Nephron progenitor cell (in vitro differentiated cells): ENCODE measurements at regions not wholly inside any gene's neighbourhood (a gene's known extent, or its start where the extent isn't known, plus 50 kb on each side); places are given as distances from the start of the nearest gene placed in this dataset.
"Not testable (repeated sequence)": the region's sequence is repeated elsewhere in the genome, so short reads cannot be mapped to it uniquely, and the experiment has no call there.

Experiments used
- DNase-seq: peaks from one replicate; pipeline ENCODE4 v3.0.0; 2021
- H3K27ac Mint-ChIP-seq: 2 replicates; pipeline ENCODE4 v1.8.0; 2021; ENCODE audit warnings: mild to moderate bottlenecking, moderate library complexity, mixed read lengths
- H3K27me3 Mint-ChIP-seq: 2 replicates; pipeline ENCODE4 v1.8.0; 2021; ENCODE audit warnings: mild to moderate bottlenecking, low read depth, mixed read lengths; ENCODE audit not compliant: poor library complexity
- H3K36me3 Mint-ChIP-seq: 2 replicates; pipeline ENCODE4 v1.8.0; 2021; ENCODE audit warnings: low read depth, mixed read lengths
- H3K4me1 Mint-ChIP-seq: 2 replicates; pipeline ENCODE4 v1.8.0; 2021; ENCODE audit warnings: mixed read lengths
- H3K4me3 Mint-ChIP-seq: 2 replicates; pipeline ENCODE4 v1.8.0; 2021; ENCODE audit warnings: mild to moderate bottlenecking, moderate library complexity, mixed read lengths
- H3K9me3 Mint-ChIP-seq: 2 replicates; pipeline ENCODE4 v1.8.0; 2021; ENCODE audit warnings: mild to moderate bottlenecking, moderate library complexity, mixed read lengths
- TF ChIP-seq, protein P1 (sequence below): fragments of 200-600 bp; sonication (generic); IDR thresholded peaks from 2 replicates; pipeline ENCODE4 v1.5.0; 2021; ENCODE audit warnings: antibody characterized with exemption

DNA sequence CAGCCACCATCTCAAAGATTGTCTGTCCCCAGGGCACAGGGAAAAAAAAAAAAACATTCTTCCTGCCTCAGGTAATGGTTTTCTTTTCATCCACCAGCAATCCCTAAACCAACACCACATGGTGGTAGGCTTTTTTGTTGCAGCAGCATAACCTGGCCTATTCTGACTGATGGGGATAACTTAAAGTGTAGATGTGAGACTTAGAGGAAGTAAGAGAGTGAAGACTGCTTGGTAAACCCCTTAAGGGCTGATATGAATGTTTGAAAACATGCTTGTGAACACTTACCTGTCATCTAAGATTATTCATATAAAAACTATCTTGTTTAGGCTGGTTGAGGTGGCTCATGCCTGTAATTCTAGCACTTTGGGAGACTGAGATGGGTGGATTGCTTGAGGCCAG is 130.2 kb upstream of the RAP1B start:
- DNase-seq, result no peak
- no peaks in the 10 kb centered on the region for H3K9me3 Mint-ChIP-seq
- no peaks in the 10 kb centered on the region for H3K4me1 Mint-ChIP-seq
- no peaks in the 10 kb centered on the region for H3K36me3 Mint-ChIP-seq
- peaks cover 5% of the 10 kb centered on the region for H3K27me3 Mint-ChIP-seq
- TF ChIP-seq, protein P1, sequence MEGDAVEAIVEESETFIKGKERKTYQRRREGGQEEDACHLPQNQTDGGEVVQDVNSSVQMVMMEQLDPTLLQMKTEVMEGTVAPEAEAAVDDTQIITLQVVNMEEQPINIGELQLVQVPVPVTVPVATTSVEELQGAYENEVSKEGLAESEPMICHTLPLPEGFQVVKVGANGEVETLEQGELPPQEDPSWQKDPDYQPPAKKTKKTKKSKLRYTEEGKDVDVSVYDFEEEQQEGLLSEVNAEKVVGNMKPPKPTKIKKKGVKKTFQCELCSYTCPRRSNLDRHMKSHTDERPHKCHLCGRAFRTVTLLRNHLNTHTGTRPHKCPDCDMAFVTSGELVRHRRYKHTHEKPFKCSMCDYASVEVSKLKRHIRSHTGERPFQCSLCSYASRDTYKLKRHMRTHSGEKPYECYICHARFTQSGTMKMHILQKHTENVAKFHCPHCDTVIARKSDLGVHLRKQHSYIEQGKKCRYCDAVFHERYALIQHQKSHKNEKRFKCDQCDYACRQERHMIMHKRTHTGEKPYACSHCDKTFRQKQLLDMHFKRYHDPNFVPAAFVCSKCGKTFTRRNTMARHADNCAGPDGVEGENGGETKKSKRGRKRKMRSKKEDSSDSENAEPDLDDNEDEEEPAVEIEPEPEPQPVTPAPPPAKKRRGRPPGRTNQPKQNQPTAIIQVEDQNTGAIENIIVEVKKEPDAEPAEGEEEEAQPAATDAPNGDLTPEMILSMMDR, result no peak
- no peak overlapping the region for H3K27ac Mint-ChIP-seq
- H3K4me3 Mint-ChIP-seq, result no peak overlapping the region

DNA sequence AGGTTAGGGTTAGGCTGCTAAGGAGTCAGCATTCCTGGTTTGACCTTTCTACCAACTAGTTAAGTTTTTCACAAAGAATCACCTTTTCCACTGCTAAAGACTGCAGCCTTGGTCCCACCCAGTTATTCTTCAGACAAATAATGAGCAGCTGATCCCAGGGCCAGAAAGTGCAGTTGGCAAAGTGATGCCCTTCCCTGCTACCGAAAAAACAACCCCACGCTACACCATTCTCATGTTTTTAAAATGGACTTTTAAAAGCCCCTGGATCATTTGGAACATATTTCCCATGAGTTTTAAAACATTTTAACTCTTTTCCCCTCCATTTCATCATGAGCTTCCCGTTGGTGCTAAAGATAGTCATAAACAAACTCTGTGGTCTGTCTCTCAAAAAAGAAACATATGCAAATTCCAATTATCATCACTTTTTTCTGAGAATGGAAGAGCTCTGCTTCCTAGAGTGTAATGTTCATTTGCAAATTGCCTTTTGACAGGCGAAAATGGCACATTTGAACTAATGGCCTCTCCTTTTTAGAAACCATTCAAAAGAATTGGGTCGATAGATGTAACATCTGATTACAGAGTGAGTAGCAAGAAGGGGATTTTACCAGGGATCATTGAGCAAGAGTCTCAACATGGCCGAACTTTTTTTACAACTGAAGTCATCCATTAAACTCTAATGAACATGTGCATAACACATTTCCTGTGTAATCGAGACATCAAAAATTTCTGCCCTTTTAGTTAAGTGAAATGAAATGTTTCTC is 129.3 kb upstream of the RAP1B start:
- Mint-ChIP-seq H3K4me1 (no peaks in the 10 kb centered on the region), H3K9me3 (no peaks in the 10 kb centered on the region), H3K27me3 (peaks cover 6% of the 10 kb centered on the region), H3K27ac (no peak overlapping the region), H3K4me3 (no peak overlapping the region), H3K36me3 (no peaks in the 10 kb centered on the region)
- DNase-seq, result no peak
- TF ChIP-seq, protein P1, result no peak

DNA sequence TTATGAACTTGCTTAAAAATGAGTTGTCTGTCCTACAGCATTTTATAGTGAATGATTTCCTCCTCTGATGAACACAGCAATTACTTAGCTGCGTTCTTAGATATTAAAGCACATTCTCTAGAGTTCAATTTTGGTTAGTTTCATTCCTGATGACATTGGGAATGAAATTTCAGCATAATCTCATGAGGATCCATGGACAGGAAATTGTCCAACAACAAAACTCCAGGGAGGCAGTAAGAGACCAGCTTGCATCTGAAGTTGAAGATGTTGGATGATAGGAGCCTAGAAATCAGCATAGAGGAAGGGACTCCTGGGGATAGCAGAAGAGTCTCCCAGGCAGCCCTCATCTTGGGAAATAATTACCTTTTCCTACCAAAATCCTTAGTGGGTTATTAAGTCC is 128.7 kb upstream of the RAP1B start:
- Mint-ChIP-seq H3K4me3 (no peak overlapping the region), H3K4me1 (no peaks in the 10 kb centered on the region), H3K27me3 (peaks cover 7% of the 10 kb centered on the region), H3K36me3 (no peaks in the 10 kb centered on the region), H3K9me3 (no peaks in the 10 kb centered on the region), H3K27ac (no peak overlapping the region)
- no peak for DNase-seq
- TF ChIP-seq, protein P1, result no peak

DNA sequence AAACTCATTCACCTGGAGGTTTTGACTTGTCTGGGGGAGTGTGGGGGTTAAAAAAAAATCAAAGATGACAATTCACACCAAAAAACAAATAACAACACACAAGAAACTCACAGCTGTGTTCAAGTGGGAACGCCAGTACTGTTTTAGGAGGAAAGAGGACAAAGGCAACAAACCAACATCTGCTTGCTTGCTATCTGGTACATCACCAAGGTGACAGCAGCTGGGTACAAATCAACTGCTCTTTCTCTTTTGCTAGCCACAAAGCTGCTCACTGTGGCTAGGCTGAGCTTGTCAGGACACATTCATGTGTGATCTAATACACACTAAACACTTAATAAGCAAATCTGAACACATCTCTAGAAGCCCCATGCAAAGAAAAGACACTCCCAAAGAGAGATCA is 128.0 kb upstream of the RAP1B start:
- H3K36me3 Mint-ChIP-seq, result no peaks in the 10 kb centered on the region
- no peak overlapping the region for H3K27ac Mint-ChIP-seq
- H3K27me3 Mint-ChIP-seq, result peaks cover 7% of the 10 kb centered on the region
- no peaks in the 10 kb centered on the region for H3K9me3 Mint-ChIP-seq
- H3K4me1 Mint-ChIP-seq, result no peaks in the 10 kb centered on the region
- no peak for DNase-seq
- TF ChIP-seq, protein P1, result no peak
- no peak overlapping the region for H3K4me3 Mint-ChIP-seq

DNA sequence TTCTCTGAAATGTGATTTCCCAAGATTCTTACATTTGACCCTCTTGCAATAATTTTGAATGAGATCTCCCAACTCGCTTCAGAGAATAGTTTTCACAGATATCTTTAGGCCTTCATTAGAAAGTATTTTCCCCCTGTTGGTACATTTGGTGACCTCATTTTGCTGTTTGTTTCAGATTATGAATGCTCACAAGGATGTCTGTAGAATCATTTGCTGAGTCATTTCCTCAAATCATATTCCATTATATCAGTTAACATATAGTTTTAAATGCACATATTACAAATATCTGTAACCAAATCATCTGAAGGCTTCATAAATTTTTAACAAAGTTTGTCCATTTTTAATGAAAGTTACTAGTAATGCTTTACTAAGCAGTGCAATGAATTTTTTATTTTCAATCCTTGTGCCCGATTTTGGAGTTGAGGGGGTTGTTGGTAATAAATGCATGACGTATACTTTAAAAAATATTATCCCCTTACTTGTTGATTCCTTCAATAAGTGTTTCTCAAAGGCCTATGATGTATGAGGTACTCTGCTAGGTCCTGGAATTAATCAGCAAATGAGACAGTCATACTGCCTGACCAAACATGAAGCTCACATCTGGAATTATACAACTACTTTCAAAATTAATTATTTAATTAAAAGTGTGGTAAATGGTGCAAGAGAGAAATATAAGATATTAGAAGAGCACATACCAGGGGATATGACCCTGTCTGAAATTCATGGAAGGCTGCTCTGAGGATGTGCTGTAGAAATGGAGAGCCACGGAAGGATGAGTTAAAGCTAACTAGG is 126.9 kb upstream of the RAP1B start:
- DNase-seq, result no peak
- no peak overlapping the region for H3K27ac Mint-ChIP-seq
- no peaks in the 10 kb centered on the region for H3K4me1 Mint-ChIP-seq
- H3K4me3 Mint-ChIP-seq, result no peak overlapping the region
- TF ChIP-seq, protein P1, result no peak
- peaks cover 7% of the 10 kb centered on the region for H3K27me3 Mint-ChIP-seq
- no peaks in the 10 kb centered on the region for H3K36me3 Mint-ChIP-seq
- H3K9me3 Mint-ChIP-seq, result no peaks in the 10 kb centered on the region

DNA sequence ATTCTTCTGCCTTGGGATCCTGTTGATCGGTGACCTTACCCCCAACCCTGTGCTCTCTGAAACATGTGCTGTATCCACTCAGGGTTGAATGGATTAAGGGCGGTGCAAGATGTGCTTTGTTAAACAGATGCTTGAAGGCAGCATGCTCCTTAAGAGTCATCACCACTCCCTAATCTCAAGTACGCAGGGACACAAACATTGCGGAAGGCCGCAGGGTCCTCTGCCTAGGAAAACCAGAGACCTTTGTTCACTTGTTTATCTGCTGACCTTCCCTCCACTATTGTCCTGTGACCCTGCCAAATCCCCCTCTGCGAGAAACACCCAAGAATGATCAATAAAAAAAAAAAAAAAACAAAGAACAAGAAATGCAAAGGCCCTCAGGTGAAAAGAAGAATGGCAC is 126.1 kb upstream of the RAP1B start:
- H3K27ac Mint-ChIP-seq, H3K4me1 Mint-ChIP-seq, DNase-seq, H3K9me3 Mint-ChIP-seq, H3K27me3 Mint-ChIP-seq, H3K36me3 Mint-ChIP-seq, H3K4me3 Mint-ChIP-seq: not testable (repeated sequence)

DNA sequence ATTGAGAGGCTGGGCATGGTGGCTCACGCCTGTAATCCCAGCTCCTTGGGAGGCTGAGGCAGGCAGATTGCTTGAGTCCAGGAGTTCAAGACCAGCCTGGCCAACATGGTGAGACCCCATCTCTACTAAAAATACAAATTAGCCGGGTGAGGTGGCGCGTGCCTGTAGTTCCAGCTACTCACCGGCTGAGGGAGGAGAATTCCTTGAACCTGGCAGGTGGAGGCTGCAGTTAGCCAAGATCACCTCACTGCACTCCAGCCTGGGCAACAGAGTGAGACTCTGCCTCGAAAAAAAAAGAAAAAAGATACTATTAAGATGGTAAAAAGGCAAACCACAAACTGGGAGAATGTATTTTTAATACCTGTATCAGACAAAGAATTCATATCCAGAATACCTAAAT is 124.2 kb upstream of the RAP1B start:
- not testable (repeated sequence) for H3K27me3 Mint-ChIP-seq, H3K4me1 Mint-ChIP-seq, DNase-seq, H3K9me3 Mint-ChIP-seq, H3K36me3 Mint-ChIP-seq, H3K27ac Mint-ChIP-seq, H3K4me3 Mint-ChIP-seq
